HFFc6 (cell line): ENCODE measurements at regions not wholly inside any gene's neighbourhood (a gene's known extent, or its start where the extent isn't known, plus 50 kb on each side); places are given as distances from the start of the nearest gene placed in this dataset.
A peak's percentile ranks its signal among the peaks of the same experiment; 100 is the strongest.
"Not testable (repeated sequence)": the region's sequence is repeated elsewhere in the genome, so short reads cannot be mapped to it uniquely, and the experiment has no call there.

Experiments
- DNase-seq: peaks from one replicate; pipeline ENCODE4 v3.0.0-alpha.2; 2018
- H3K27ac Mint-ChIP-seq: 2 replicates; pipeline ENCODE4 v1.8.0; 2020; ENCODE audit warnings: mild to moderate bottlenecking, mixed read lengths
- H3K27me3 Mint-ChIP-seq: 2 replicates; pipeline ENCODE4 v1.8.0; 2021; ENCODE audit warnings: mild to moderate bottlenecking, moderate library complexity, mixed read lengths; ENCODE audit not compliant: insufficient read depth
- H3K36me3 Mint-ChIP-seq: 2 replicates; pipeline ENCODE4 v1.8.0; 2021; ENCODE audit warnings: low read depth, mixed read lengths
- H3K4me1 Mint-ChIP-seq: 2 replicates; pipeline ENCODE4 v1.8.0; 2020; ENCODE audit warnings: low read depth, mixed read lengths
- H3K4me3 Mint-ChIP-seq: 2 replicates; pipeline ENCODE4 v1.8.0; 2020; ENCODE audit warnings: mild to moderate bottlenecking, moderate library complexity, mixed read lengths
- H3K9me3 Mint-ChIP-seq: 2 replicates; pipeline ENCODE4 v1.8.0; 2020; ENCODE audit warnings: mild to moderate bottlenecking, mixed read lengths
- CTCF ChIP-seq: fragments of 200-600 bp; sonication (generic); IDR thresholded peaks from 2 replicates; pipeline ENCODE4 v1.5.0; 2021; ENCODE audit warnings: antibody characterized with exemption, mild to moderate bottlenecking

- DNase-seq: no peak
- Mint-ChIP-seq H3K4me3 (no peak overlapping the region), H3K9me3 (no peaks in the 10 kb centered on the region), H3K27ac (no peak overlapping the region), H3K4me1 (peaks cover 20% of the 10 kb centered on the region), H3K27me3 (peaks cover 4% of the 10 kb centered on the region; the same call in 1 of the 2 replicates), H3K36me3 (no peaks in the 10 kb centered on the region)
- TF ChIP-seq CTCF: no peak
These were observed 114.0 kb downstream of the FHIP1A start for GRCh38 chr4:151522866-151523519.

GRCh38 chr4:151524610-151525009 is 115.6 kb downstream of the FHIP1A start:
- no peaks in the 10 kb centered on the region for H3K36me3 Mint-ChIP-seq
- no peak for TF ChIP-seq CTCF
- no peak for DNase-seq
- peaks cover 4% of the 10 kb centered on the region; the same call in 1 of the 2 replicates for H3K27me3 Mint-ChIP-seq
- H3K9me3 Mint-ChIP-seq: no peaks in the 10 kb centered on the region
- no peak overlapping the region for H3K4me3 Mint-ChIP-seq
- peaks cover 20% of the 10 kb centered on the region for H3K4me1 Mint-ChIP-seq
- no peak overlapping the region for H3K27ac Mint-ChIP-seq

GRCh38 chr4:151526489-151526888 is 117.5 kb downstream of the FHIP1A start:
- H3K27me3 Mint-ChIP-seq, H3K9me3 Mint-ChIP-seq, DNase-seq, H3K4me3 Mint-ChIP-seq, H3K27ac Mint-ChIP-seq, H3K36me3 Mint-ChIP-seq: not testable (repeated sequence)
- peaks cover 29% of the 10 kb centered on the region for H3K4me1 Mint-ChIP-seq

GRCh38 chr4:151527699-151528098 is 118.7 kb downstream of the FHIP1A start:
- Mint-ChIP-seq H3K27me3 (peaks cover 6% of the 10 kb centered on the region), H3K4me3 (no peak overlapping the region), H3K9me3 (no peaks in the 10 kb centered on the region), H3K36me3 (no peaks in the 10 kb centered on the region), H3K4me1 (peaks cover 21% of the 10 kb centered on the region), H3K27ac (no peak overlapping the region)
- no peak for TF ChIP-seq CTCF
- DNase-seq: no peak

GRCh38 chr4:151529187-151529586 is 120.2 kb downstream of the FHIP1A start:
- no peak for DNase-seq
- TF ChIP-seq CTCF: no peak
- no peaks in the 10 kb centered on the region for H3K36me3 Mint-ChIP-seq
- H3K27me3 Mint-ChIP-seq: peaks cover 2% of the 10 kb centered on the region
- no peak overlapping the region for H3K27ac Mint-ChIP-seq
- no peak overlapping the region for H3K4me3 Mint-ChIP-seq
- H3K4me1 Mint-ChIP-seq: peaks cover 14% of the 10 kb centered on the region
- no peaks in the 10 kb centered on the region for H3K9me3 Mint-ChIP-seq

- TF ChIP-seq CTCF: no peak
- Mint-ChIP-seq H3K4me3 (no peak overlapping the region), H3K9me3 (no peaks in the 10 kb centered on the region), H3K36me3 (no peaks in the 10 kb centered on the region), H3K4me1 (peaks cover 9% of the 10 kb centered on the region), H3K27me3 (peaks cover 2% of the 10 kb centered on the region), H3K27ac (no peak overlapping the region)
- DNase-seq: peak; percentile 7
These were observed 121.3 kb downstream of the FHIP1A start for GRCh38 chr4:151530230-151530629.
